OCI-LY1 (cell line): ENCODE measurements at regions not wholly inside any gene's neighbourhood (a gene's known extent, or its start where the extent isn't known, plus 50 kb on each side); places are given as distances from the start of the nearest gene placed in this dataset.

Source experiments
- H2AFZ ChIP-seq: fragments of 200-600 bp; sonication (generic), shearing (Covaris generic); 2 replicates; pipeline ENCODE4 v1.6.0; 2014; ENCODE audit warnings: antibody characterized with exemption, mild to moderate bottlenecking, low read length
- H3F3A ChIP-seq: fragments of 200-600 bp; sonication (generic), shearing (Covaris generic); 2 replicates; pipeline ENCODE4 v1.6.0; 2014; ENCODE audit warnings: mild to moderate bottlenecking, antibody characterized with exemption, low read length, moderate library complexity; ENCODE audit not compliant: insufficient read depth
- H3K27ac ChIP-seq: fragments of 200-600 bp; sonication (generic); 2 replicates; pipeline ENCODE4 v1.5.1; 2014; ENCODE audit warnings: low read length, mixed run types, mild to moderate bottlenecking, low read depth; ENCODE audit not compliant: poor library complexity, severe bottlenecking
- H3K27me3 ChIP-seq: fragments of 200-600 bp; sonication (generic); 2 replicates; pipeline ENCODE4 v1.6.0; 2014; ENCODE audit warnings: antibody characterized with exemption, mild to moderate bottlenecking, low read length, moderate library complexity; ENCODE audit not compliant: insufficient read depth
- H3K36me3 ChIP-seq: fragments of 200-600 bp; sonication (generic); 2 replicates; pipeline ENCODE4 v1.6.1; 2014; ENCODE audit warnings: mild to moderate bottlenecking, antibody characterized with exemption, low read length, moderate library complexity, mixed read lengths; ENCODE audit not compliant: insufficient read depth
- H3K4me1 ChIP-seq: fragments of 200-600 bp; sonication (generic); 2 replicates; pipeline ENCODE4 v1.5.1; 2014; ENCODE audit warnings: mild to moderate bottlenecking, low read length, moderate library complexity; ENCODE audit not compliant: insufficient read depth, severe bottlenecking
- H3K4me2 ChIP-seq: fragments of 200-600 bp; sonication (generic), shearing (Covaris generic); 2 replicates; pipeline ENCODE4 v1.6.1; 2014; ENCODE audit warnings: low read length
- H3K4me3 ChIP-seq: fragments of 200-600 bp; sonication (generic); 2 replicates; pipeline ENCODE4 v1.5.1; 2014; ENCODE audit warnings: low read length, low read depth, mild to moderate bottlenecking, mixed read lengths; ENCODE audit not compliant: poor library complexity, severe bottlenecking
- H3K79me2 ChIP-seq: fragments of 200-600 bp; shearing (Covaris generic); 2 replicates; pipeline ENCODE4 v1.6.1; 2016; ENCODE audit warnings: mixed run types, low read length, mixed read lengths; ENCODE audit not compliant: insufficient read depth
- H3K9ac ChIP-seq: fragments of 200-600 bp; sonication (generic), shearing (Covaris generic); 2 replicates; pipeline ENCODE4 v1.6.1; 2014; ENCODE audit warnings: mild to moderate bottlenecking, low read length, mixed read lengths
- H3K9me2 ChIP-seq: fragments of 200-600 bp; sonication (generic), shearing (Covaris generic); 2 replicates; pipeline ENCODE4 v1.6.1; 2014; ENCODE audit warnings: low read depth, mild to moderate bottlenecking, low read length, mixed read lengths
- H3K9me3 ChIP-seq: fragments of 200-600 bp; shearing (Covaris generic); 2 replicates; pipeline ENCODE4 v1.6.1; 2014; ENCODE audit warnings: low read length, mixed read lengths
- H4K20me1 ChIP-seq: fragments of 200-600 bp; sonication (generic), shearing (Covaris generic); 2 replicates; pipeline ENCODE4 v1.6.0; 2016; ENCODE audit warnings: mild to moderate bottlenecking, low read length; ENCODE audit not compliant: insufficient read depth
- CTCF ChIP-seq: fragments of 200-600 bp; sonication (generic), shearing (Covaris generic); IDR thresholded peaks from 2 replicates; pipeline ENCODE4 v1.5.1; 2017; ENCODE audit warnings: mild to moderate bottlenecking, antibody characterized with exemption, low read length, moderate library complexity, mixed read lengths
- EZH2 ChIP-seq: fragments of 200-600 bp; sonication (generic), shearing (Covaris generic); IDR thresholded peaks from 2 replicates; pipeline ENCODE4 v1.8.0; 2017; ENCODE audit warnings: borderline replicate concordance, mixed run types, mild to moderate bottlenecking, antibody characterized with exemption, low read length, moderate library complexity, mixed read lengths

GRCh38 chr4:179509489-179509888, 2067.3 kb upstream of the AGA start:
- H3K4me2 ChIP-seq = no peak overlapping the region

GRCh38 chr4:179521952-179522351, 2079.7 kb upstream of the AGA start:
- H3K9me2 ChIP-seq = no peaks in the 10 kb centered on the region
- H3K27me3 ChIP-seq = no peaks in the 10 kb centered on the region
- no peak overlapping the region for H2AFZ ChIP-seq
- no peaks in the 10 kb centered on the region for H3K36me3 ChIP-seq
- H3K27ac ChIP-seq = no peak overlapping the region
- TF ChIP-seq CTCF = no peak
- TF ChIP-seq EZH2 = no peak
- H4K20me1 ChIP-seq = no peaks in the 10 kb centered on the region
- H3K9ac ChIP-seq = no peak overlapping the region
- no peaks in the 10 kb centered on the region for H3K4me1 ChIP-seq
- no peaks in the 10 kb centered on the region for H3F3A ChIP-seq
- H3K4me2 ChIP-seq = no peak overlapping the region
- H3K79me2 ChIP-seq = no peaks in the 10 kb centered on the region
- H3K4me3 ChIP-seq = no peak overlapping the region
- H3K9me3 ChIP-seq = no peaks in the 10 kb centered on the region

More at GRCh38 chr4:179509489-179509888, 2067.3 kb upstream of the AGA start:
- H3K36me3 ChIP-seq = no peaks in the 10 kb centered on the region
- H3K4me1 ChIP-seq = no peaks in the 10 kb centered on the region
- no peaks in the 10 kb centered on the region for H3K79me2 ChIP-seq
- no peak overlapping the region for H3K9ac ChIP-seq
- no peaks in the 10 kb centered on the region for H3K9me3 ChIP-seq
- no peak overlapping the region for H3K4me3 ChIP-seq
- H3K27ac ChIP-seq = no peak overlapping the region
- no peak for TF ChIP-seq CTCF
- no peak for TF ChIP-seq EZH2
- H3F3A ChIP-seq = no peaks in the 10 kb centered on the region
- H4K20me1 ChIP-seq = no peaks in the 10 kb centered on the region
- no peak overlapping the region for H2AFZ ChIP-seq
- no peaks in the 10 kb centered on the region for H3K27me3 ChIP-seq
- H3K9me2 ChIP-seq = no peaks in the 10 kb centered on the region

GRCh38 chr4:179530958-179531357, 2088.7 kb upstream of the AGA start:
- no peak overlapping the region for H3K9ac ChIP-seq
- H3K27ac ChIP-seq = no peak overlapping the region
- H3K4me3 ChIP-seq = no peak overlapping the region
- TF ChIP-seq EZH2 (no peak), CTCF (no peak)
- H3K4me1 ChIP-seq = no peaks in the 10 kb centered on the region
- H2AFZ ChIP-seq = no peak overlapping the region
- H3K36me3 ChIP-seq = no peaks in the 10 kb centered on the region
- H3K79me2 ChIP-seq = no peaks in the 10 kb centered on the region
- H3F3A ChIP-seq = no peaks in the 10 kb centered on the region
- no peaks in the 10 kb centered on the region for H3K9me3 ChIP-seq
- H3K9me2 ChIP-seq = no peaks in the 10 kb centered on the region
- H4K20me1 ChIP-seq = no peaks in the 10 kb centered on the region
- no peak overlapping the region for H3K4me2 ChIP-seq
- no peaks in the 10 kb centered on the region for H3K27me3 ChIP-seq
